ENCODE measurements at regions not wholly inside any gene's neighbourhood (a gene's known extent, or its start where the extent isn't known, plus 50 kb on each side); places are given as distances from the start of the nearest gene placed in this dataset.
A peak's percentile ranks its signal among the peaks of the same experiment; 100 is the strongest.
"Not testable (repeated sequence)": the region's sequence is repeated elsewhere in the genome, so short reads cannot be mapped to it uniquely, and the experiment has no call there.

DNA sequence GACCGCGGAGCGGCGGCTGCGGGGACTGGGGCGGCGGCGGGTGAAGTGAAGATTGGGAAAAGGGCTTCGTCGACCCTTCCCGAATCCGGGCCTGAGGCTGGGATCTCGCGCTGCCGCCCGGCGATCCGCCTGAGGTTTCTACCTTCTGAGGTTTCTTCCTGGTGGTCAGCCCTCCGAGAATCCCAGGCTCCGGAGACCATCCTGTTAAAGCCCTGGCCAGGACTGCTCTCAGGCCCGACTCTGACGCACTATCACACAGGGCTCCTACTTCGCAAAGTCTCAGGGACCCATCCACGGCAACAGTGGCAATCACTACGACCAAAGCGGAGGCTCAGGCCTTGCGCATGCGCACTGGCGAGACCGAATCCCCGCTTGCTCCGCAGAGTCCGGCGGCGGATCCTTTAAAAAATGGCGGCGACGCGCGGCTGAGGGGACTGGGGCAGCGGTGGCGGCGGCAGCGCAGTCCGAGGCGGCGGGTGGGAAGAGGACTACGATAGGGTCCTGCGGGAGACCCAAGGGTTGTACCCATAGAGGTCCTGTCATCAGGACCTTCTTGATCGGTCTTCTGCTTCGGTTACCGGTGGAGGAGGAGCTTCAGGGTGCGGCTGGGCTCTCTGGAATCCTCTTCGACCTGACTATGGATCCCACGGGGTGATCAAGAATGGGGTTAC, 157.2 kb upstream of the ZNF337 start:
- Mint-ChIP-seq H3K27me3 (peaks cover 39% of the 10 kb centered on the region), H3K4me3 (peak overlapping the region; percentile 80), H3K27ac (peak overlapping the region; percentile 28), H3K4me1 (ENCODE audit: low read depth) (peaks cover 15% of the 10 kb centered on the region)
- CTCF ChIA-PET; POLR2A ChIA-PET; H3K9me3 Mint-ChIP-seq; H3K36me3 Mint-ChIP-seq (ENCODE audit: low read depth); intact Hi-C loops (cut with micrococcal nuclease): not testable (repeated sequence)
- ATAC-seq (peak; percentile 85), DNase-seq (peak; percentile 84)

DNA sequence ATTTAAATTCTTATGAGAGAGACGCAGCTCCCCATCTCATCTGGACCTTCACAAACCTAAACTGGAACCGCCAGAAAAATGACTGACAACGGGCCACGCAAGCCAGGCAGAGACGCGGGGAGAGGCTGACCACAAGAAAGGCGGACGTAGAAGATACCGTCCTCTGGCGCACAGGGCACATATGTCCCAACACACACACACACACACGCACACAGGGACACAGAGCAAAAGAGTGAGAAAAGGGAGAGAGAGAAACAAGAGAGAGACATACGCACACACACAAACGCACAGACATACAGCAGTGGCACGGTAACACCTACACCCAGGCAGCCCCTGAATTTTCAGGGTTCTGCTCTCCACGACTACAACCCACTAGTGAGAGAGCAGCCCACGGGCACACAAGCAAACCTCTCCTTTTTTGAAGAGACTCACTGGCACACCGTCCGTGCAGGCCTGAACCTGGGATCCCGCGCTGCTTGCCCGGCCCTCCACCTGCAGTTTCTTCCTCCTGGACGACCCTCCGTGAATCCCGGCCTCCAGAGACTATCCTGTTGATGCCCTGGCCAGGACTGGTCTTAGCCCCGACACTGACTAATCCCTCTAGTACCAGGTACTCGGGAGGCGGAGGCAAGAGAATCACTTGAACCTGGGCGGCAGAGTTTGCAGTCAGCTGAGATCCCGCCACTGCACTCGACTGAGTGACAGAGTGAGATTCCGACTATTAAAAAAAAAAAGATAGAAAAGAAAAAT, 156.5 kb upstream of the ZNF337 start:
- POLR2A ChIA-PET; intact Hi-C loops (cut with micrococcal nuclease); CTCF ChIA-PET; H3K9me3 Mint-ChIP-seq; DNase-seq; H3K36me3 Mint-ChIP-seq (ENCODE audit: low read depth): not testable (repeated sequence)
- peak overlapping the region; percentile 14 for H3K27ac Mint-ChIP-seq
- peaks cover 34% of the 10 kb centered on the region for H3K27me3 Mint-ChIP-seq
- H3K4me3 Mint-ChIP-seq = peak overlapping the region; percentile 80
- peaks cover 12% of the 10 kb centered on the region for H3K4me1 Mint-ChIP-seq (ENCODE audit: low read depth)
- ATAC-seq = peak; percentile 37

DNA sequence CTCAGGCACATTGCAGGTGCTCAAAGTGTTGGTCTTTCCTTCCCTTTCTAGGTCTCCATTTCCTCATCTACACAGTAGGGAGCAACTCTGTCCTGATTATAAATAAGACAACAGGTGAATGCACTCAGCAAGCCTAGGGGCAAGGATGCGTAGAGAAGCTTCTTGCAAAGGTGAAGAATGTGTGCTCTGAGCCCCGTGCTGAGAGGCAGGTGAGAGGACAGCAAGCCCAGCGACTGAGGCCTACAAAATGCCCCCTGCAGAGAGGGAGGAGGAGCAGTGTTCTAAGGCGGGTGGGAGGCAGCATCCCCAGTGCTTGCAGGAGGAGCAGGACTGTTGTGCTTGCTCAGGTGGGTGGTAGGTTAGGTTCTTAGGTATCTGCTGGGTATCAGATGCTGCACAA, 153.5 kb upstream of the ZNF337 start:
- POLR2A ChIA-PET; CTCF ChIA-PET; H3K9me3 Mint-ChIP-seq; intact Hi-C loops (cut with micrococcal nuclease); ATAC-seq; H3K27ac Mint-ChIP-seq; H3K36me3 Mint-ChIP-seq (ENCODE audit: low read depth); DNase-seq; H3K4me3 Mint-ChIP-seq: not testable (repeated sequence)
- Mint-ChIP-seq H3K27me3 (peaks cover 14% of the 10 kb centered on the region), H3K4me1 (ENCODE audit: low read depth) (peaks cover 12% of the 10 kb centered on the region)

DNA sequence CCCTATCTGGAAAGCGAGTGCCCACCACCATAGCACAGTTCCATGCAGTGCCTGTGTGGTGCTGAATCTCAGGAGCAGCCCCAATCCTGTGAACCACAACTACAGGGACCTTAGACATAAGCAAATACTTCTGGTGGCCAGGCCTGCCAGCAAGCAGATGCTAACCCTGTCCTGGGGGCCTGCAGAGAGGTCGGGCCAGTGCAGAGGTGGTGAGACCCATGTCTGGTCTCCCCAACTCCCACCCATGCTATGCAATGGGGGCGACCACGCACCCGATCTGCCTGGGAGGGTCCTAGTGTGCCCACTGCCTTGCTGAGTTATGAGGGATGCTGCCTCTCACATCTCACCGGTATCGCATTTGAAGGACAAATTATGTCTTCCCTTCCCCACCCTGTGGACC, 151.6 kb upstream of the ZNF337 start:
- ChIA-PET CTCF (no interaction called here), POLR2A (interaction anchor here (0.6 kb wide), 1 partner anchor 121 kb away, joined by 3 read pairs; no protein-coding TSS in a partner anchor)
- TF ChIP-seq, protein P1, sequence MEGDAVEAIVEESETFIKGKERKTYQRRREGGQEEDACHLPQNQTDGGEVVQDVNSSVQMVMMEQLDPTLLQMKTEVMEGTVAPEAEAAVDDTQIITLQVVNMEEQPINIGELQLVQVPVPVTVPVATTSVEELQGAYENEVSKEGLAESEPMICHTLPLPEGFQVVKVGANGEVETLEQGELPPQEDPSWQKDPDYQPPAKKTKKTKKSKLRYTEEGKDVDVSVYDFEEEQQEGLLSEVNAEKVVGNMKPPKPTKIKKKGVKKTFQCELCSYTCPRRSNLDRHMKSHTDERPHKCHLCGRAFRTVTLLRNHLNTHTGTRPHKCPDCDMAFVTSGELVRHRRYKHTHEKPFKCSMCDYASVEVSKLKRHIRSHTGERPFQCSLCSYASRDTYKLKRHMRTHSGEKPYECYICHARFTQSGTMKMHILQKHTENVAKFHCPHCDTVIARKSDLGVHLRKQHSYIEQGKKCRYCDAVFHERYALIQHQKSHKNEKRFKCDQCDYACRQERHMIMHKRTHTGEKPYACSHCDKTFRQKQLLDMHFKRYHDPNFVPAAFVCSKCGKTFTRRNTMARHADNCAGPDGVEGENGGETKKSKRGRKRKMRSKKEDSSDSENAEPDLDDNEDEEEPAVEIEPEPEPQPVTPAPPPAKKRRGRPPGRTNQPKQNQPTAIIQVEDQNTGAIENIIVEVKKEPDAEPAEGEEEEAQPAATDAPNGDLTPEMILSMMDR (IDR thresholded peaks at IDR 0.05) = no peak
- no peak overlapping the region for H3K4me3 Mint-ChIP-seq
- intact Hi-C loops (cut with micrococcal nuclease) = no loop called here
- no peaks in the 10 kb centered on the region for H3K36me3 Mint-ChIP-seq (ENCODE audit: low read depth)
- H3K4me1 Mint-ChIP-seq (ENCODE audit: low read depth) = peaks cover 5% of the 10 kb centered on the region
- no peaks in the 10 kb centered on the region for H3K9me3 Mint-ChIP-seq
- H3K27me3 Mint-ChIP-seq = peaks cover 3% of the 10 kb centered on the region
- DNase-seq (no peak), ATAC-seq (no peak)
- H3K27ac Mint-ChIP-seq = no peak overlapping the region

DNA sequence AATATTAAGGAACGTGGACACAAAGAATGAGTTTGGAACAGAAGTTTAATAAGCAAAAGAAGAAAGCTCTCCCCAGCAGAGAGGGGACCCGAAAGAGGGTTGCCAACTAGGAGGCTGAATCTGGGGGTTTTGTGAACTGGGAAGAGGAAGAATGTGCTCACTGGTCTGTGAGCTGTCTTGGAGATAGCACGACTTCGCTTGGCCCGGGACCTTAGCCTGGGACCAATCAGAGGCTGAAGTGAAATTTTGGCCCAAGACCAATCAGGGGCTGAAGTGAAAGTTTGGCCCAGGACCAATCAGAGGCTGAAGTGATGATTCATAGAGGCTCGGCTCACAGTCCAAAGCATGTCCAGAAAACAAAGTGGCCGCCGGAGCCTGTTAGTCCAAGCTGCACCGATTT, 148.0 kb upstream of the ZNF337 start:
- H3K4me1 Mint-ChIP-seq (ENCODE audit: low read depth); CTCF ChIA-PET; H3K36me3 Mint-ChIP-seq (ENCODE audit: low read depth); ATAC-seq; H3K27ac Mint-ChIP-seq; POLR2A ChIA-PET; DNase-seq; H3K9me3 Mint-ChIP-seq; H3K4me3 Mint-ChIP-seq; intact Hi-C loops (cut with micrococcal nuclease); H3K27me3 Mint-ChIP-seq: not testable (repeated sequence)

DNA sequence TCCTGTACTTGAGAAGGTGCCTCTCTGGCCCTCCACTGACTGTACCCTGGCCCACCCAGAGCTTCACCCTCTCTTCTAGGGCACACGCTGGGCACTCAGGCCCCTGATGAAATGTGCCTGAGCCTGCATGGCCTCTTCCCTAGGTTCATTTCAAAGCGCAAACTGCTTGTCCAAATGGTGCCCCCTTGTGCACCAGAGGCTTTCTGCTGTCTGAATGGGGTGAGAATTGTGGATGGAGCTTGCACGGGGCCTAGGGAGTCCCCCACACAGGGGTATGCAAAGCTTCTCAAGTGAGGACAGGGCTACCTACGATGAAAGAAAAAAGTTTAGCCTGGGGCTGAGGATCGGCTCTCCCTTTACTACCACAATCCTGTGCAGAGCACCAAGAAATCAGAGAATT, 116.9 kb upstream of the ZNF337 start:
- CTCF ChIA-PET; H3K4me1 Mint-ChIP-seq (ENCODE audit: low read depth); H3K36me3 Mint-ChIP-seq (ENCODE audit: low read depth); POLR2A ChIA-PET; ATAC-seq; H3K4me3 Mint-ChIP-seq; DNase-seq; H3K27ac Mint-ChIP-seq; H3K9me3 Mint-ChIP-seq; intact Hi-C loops (cut with micrococcal nuclease); H3K27me3 Mint-ChIP-seq: not testable (repeated sequence)

DNA sequence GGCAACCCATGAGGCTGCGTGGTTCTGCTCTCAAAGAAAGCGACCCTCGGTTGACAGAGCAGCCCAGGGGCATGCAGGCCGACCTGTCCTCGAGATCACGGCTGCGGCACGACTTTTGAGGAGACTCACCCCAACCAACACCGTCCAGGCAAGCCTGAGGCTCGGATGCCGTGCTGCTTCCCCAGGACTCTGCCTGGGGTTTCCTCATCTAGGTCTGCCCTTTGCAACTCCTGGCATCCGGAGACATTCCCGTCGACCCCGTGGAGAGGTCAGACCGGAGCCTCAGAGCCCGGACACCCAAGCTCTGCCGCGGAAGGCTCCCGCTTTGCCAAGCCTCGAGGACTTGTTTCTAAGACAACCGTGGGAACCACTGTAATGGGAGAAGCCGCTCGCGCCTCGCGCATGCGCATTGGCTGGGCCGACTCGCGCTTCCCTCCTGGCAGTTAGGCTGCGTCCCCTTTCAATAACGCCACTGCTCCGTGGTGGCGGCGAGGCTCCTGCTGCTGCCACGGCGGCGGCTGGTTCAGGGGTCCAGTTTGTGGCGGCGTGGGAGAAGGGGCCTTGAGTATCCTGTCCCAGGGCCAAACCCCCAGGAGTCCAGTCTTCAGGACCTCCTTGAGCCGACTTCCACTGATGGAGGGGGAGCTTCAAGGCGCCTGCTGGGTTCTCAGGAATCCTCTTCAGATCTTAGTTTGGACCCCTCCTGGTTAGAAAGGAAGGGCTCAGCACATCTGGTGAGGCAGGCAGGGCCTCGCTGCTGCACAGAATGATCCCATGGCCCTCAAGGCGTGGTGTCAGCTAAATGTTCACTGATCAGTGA, 101.7 kb upstream of the ZNF337 start:
- H3K9me3 Mint-ChIP-seq; H3K36me3 Mint-ChIP-seq (ENCODE audit: low read depth); H3K27me3 Mint-ChIP-seq; intact Hi-C loops (cut with micrococcal nuclease); POLR2A ChIA-PET; CTCF ChIA-PET; DNase-seq; H3K4me3 Mint-ChIP-seq; H3K27ac Mint-ChIP-seq; H3K4me1 Mint-ChIP-seq (ENCODE audit: low read depth): not testable (repeated sequence)
- ATAC-seq = peak; percentile 51

DNA sequence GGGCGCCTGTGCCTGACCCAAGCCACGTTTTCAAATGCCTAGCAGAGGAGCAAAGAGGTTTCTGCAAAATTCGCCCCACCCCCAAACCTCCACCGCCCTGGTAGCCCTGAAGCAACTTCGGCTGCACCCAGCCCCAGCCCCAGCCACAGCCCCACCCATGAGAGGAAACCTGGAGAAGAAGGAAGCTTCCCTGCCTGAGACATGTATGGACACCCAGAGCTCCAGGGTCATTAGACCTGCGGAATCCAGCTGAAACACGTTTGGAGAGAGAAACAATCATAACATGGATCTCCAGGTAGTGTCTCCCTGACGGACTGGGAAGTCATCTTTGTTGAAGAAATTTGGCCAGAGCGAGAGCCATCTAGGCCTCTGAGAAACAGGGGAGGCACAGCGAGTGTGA, 100.4 kb upstream of the ZNF337 start:
- CTCF ChIA-PET; H3K36me3 Mint-ChIP-seq (ENCODE audit: low read depth); H3K27ac Mint-ChIP-seq; H3K9me3 Mint-ChIP-seq; POLR2A ChIA-PET; H3K4me3 Mint-ChIP-seq; H3K4me1 Mint-ChIP-seq (ENCODE audit: low read depth); ATAC-seq; intact Hi-C loops (cut with micrococcal nuclease); H3K27me3 Mint-ChIP-seq; DNase-seq: not testable (repeated sequence)

DNA sequence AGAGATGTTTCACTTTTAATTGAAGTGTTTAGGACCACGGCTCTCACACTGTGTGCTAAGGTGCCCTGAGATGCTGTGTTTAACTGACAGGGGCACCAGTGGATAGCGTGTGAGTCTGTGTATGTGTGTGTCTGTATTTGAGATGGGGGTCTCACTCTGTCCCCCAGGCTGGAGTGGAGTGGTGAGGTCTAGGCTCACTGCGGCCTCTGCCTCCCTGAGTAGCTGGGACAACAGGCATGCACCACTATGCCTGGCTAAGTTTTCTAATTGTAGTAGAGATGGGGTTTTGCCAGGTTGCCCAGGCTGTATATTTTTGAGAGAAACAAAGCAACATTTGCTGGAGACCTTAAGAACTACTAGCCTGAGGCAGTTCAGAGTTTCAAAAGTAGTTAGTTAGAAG, 80.6 kb upstream of the ZNF337 start:
- ATAC-seq; intact Hi-C loops (cut with micrococcal nuclease): not testable (repeated sequence)

DNA sequence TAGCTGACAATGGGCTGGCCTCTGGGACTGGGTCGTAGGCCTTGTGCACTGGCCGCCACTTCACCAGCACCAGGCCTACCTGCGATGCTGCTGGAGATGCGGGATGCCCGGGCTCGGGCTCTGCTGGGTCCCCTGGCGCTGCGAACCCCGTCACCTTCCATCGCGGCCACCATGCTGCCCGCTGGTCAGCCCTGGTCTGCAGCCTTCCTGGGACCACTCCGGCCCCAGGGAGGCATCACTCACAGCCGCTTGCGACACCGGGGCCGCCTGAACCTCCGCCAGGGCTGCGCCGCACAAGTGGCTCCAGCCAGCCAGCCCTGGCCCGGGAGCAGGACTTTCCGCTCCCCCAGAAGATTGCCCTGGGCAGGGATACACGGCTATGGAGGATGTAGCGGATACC, 78.1 kb upstream of the ZNF337 start:
- H3K4me1 Mint-ChIP-seq (ENCODE audit: low read depth); H3K27me3 Mint-ChIP-seq; H3K27ac Mint-ChIP-seq; POLR2A ChIA-PET; DNase-seq; H3K36me3 Mint-ChIP-seq (ENCODE audit: low read depth); CTCF ChIA-PET; ATAC-seq; intact Hi-C loops (cut with micrococcal nuclease); H3K9me3 Mint-ChIP-seq; H3K4me3 Mint-ChIP-seq: not testable (repeated sequence)

More for the DNA sequence above, 80.6 kb upstream of the ZNF337 start:
- H3K4me3 Mint-ChIP-seq; H3K9me3 Mint-ChIP-seq; H3K36me3 Mint-ChIP-seq (ENCODE audit: low read depth); H3K27ac Mint-ChIP-seq; H3K4me1 Mint-ChIP-seq (ENCODE audit: low read depth); POLR2A ChIA-PET; DNase-seq; H3K27me3 Mint-ChIP-seq; CTCF ChIA-PET: not testable (repeated sequence)

DNA sequence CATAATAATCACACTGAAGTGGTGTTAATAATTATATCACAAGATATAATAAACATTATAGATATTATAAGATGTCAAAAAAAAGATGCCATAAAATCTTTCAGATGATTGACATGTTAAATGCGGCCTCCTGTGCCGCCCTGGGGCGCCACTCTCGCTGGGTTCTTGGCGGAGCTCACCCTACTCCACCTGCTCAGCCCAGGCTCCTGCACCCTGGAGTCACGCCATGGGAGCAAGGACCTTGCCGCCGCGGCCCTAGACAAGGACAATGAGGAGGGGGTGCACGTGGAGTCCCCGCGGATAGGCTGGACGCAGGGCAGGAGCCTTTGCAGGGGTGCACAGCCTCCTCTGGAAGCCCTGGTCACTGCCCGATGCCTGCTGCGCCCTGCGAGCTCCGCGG, 77.5 kb upstream of the ZNF337 start:
- H3K27me3 Mint-ChIP-seq; CTCF ChIA-PET; DNase-seq; H3K27ac Mint-ChIP-seq; H3K9me3 Mint-ChIP-seq; H3K4me3 Mint-ChIP-seq; H3K4me1 Mint-ChIP-seq (ENCODE audit: low read depth); intact Hi-C loops (cut with micrococcal nuclease); POLR2A ChIA-PET; ATAC-seq; H3K36me3 Mint-ChIP-seq (ENCODE audit: low read depth): not testable (repeated sequence)

All from activated CD8-positive, alpha-beta T cell treated with anti-CD3 and anti-CD28 coated beads for 36 hours (primary cell).